ENCODE measurements at regions not wholly inside any gene's neighbourhood (a gene's known extent, or its start where the extent isn't known, plus 50 kb on each side); places are given as distances from the start of the nearest gene placed in this dataset.

GRCh38 chr7:49643736-49644135, 129.7 kb upstream of the VWC2 start:
- H3K79me2 ChIP-seq (ENCODE audit: insufficient read depth, low read length), result no peaks in the 10 kb centered on the region
- no peak overlapping the region for H3K27ac ChIP-seq (ENCODE audit: low read depth in 1 of 2, low read length in 2 of 2)
- no peak for TF ChIP-seq CTCF (IDR thresholded peaks at IDR 0.05)
- DNase-seq, result no peak
- H3K27me3 Mint-ChIP-seq (ENCODE audit: low read depth in 3 of 3), result peaks cover 0 to 6% (median 2%) of the 10 kb centered on the region in 3 donors
- peaks cover 0 to 2% of the 10 kb centered on the region in 2 donors for H3K4me1 ChIP-seq (ENCODE audit: control insufficient read depth in 1 of 2, insufficient read depth in 2 of 2, low read length in 2 of 2)
- intact Hi-C loops (cut with micrococcal nuclease), result no loop called here
- no peak overlapping the region for H2AFZ ChIP-seq (ENCODE audit: insufficient read depth, low read depth, low read length, poor library complexity, severe bottlenecking)
- H3K4me1 Mint-ChIP-seq, result peaks cover 3% of the 10 kb centered on the region
- H3K4me2 ChIP-seq (replicated peaks; ENCODE audit: extremely low read depth, low read length, poor library complexity, severe bottlenecking), result no peak overlapping the region
- H3K27ac Mint-ChIP-seq, result no peak overlapping the region
- no peaks in the 10 kb centered on the region for H3K36me3 ChIP-seq (replicated peaks in 1 of 2; ENCODE audit: control insufficient read depth in 1 of 2, insufficient read depth in 2 of 2, low read length in 2 of 2)
- WGBS (ENCODE audit: insufficient coverage), result 94% methylated on average over 2 of the region's 4 CpGs
- no peaks in the 10 kb centered on the region for H3K36me3 Mint-ChIP-seq
- H3K9me3 Mint-ChIP-seq, result peaks cover 0 to 2% (median 0%) of the 10 kb centered on the region in 7 donors
- H3K27me3 ChIP-seq (ENCODE audit: control insufficient read depth in 2 of 2, insufficient read depth in 2 of 2, low read length in 2 of 2), result no peaks in the 10 kb centered on the region
- H3K4me3 ChIP-seq (replicated peaks in 1 of 3; ENCODE audit: low read depth in 2 of 3, low read length in 3 of 3), result no peak overlapping the region
- H4K20me1 ChIP-seq (ENCODE audit: insufficient read depth, low read length), result no peaks in the 10 kb centered on the region
- no peaks in the 10 kb centered on the region for H3K9me3 ChIP-seq (replicated peaks in 1 of 2; ENCODE audit: control insufficient read depth in 1 of 2, insufficient read depth in 1 of 2, low read length in 2 of 2)
- H3K9ac ChIP-seq (ENCODE audit: insufficient read depth, low read length, poor library complexity, severe bottlenecking), result no peak overlapping the region
- no peak overlapping the region for H3K4me3 Mint-ChIP-seq

- no peak overlapping the region for H3K4me3 Mint-ChIP-seq
- 75% methylated on average over 1 of the region's 3 CpGs for WGBS (ENCODE audit: insufficient coverage)
- no peak for TF ChIP-seq CTCF (IDR thresholded peaks at IDR 0.05)
Observed at GRCh38 chr7:49644396-49645166, 128.9 kb upstream of the VWC2 start.

More at GRCh38 chr7:49644396-49645166, 128.9 kb upstream of the VWC2 start:
- intact Hi-C loops (cut with micrococcal nuclease), result no loop called here
- no peaks in the 10 kb centered on the region for H3K4me1 ChIP-seq (ENCODE audit: control insufficient read depth in 1 of 2, insufficient read depth in 2 of 2, low read length in 2 of 2)
- no peak overlapping the region for H3K27ac Mint-ChIP-seq
- no peaks in the 10 kb centered on the region for H3K79me2 ChIP-seq (ENCODE audit: insufficient read depth, low read length)
- H3K9me3 Mint-ChIP-seq, result peaks cover 0 to 5% (median 0%) of the 10 kb centered on the region in 7 donors
- H3K9me3 ChIP-seq (replicated peaks in 1 of 2; ENCODE audit: control insufficient read depth in 1 of 2, insufficient read depth in 1 of 2, low read length in 2 of 2), result no peaks in the 10 kb centered on the region
- H3K27me3 ChIP-seq (ENCODE audit: control insufficient read depth in 2 of 2, insufficient read depth in 2 of 2, low read length in 2 of 2), result no peaks in the 10 kb centered on the region
- H3K4me1 Mint-ChIP-seq, result no peaks in the 10 kb centered on the region
- H3K4me3 ChIP-seq (replicated peaks in 1 of 3; ENCODE audit: low read depth in 2 of 3, low read length in 3 of 3), result no peak overlapping the region
- H3K9ac ChIP-seq (ENCODE audit: insufficient read depth, low read length, poor library complexity, severe bottlenecking), result no peak overlapping the region
- H4K20me1 ChIP-seq (ENCODE audit: insufficient read depth, low read length), result no peaks in the 10 kb centered on the region
- no peak for DNase-seq
- no peaks in the 10 kb centered on the region for H3K36me3 ChIP-seq (replicated peaks in 1 of 2; ENCODE audit: control insufficient read depth in 1 of 2, insufficient read depth in 2 of 2, low read length in 2 of 2)
- no peaks in the 10 kb centered on the region for H3K36me3 Mint-ChIP-seq
- peaks cover 0 to 6% (median 2%) of the 10 kb centered on the region in 3 donors for H3K27me3 Mint-ChIP-seq (ENCODE audit: low read depth in 3 of 3)
- no peak overlapping the region for H2AFZ ChIP-seq (ENCODE audit: insufficient read depth, low read depth, low read length, poor library complexity, severe bottlenecking)
- H3K4me2 ChIP-seq (replicated peaks; ENCODE audit: extremely low read depth, low read length, poor library complexity, severe bottlenecking), result no peak overlapping the region
- H3K27ac ChIP-seq (ENCODE audit: low read depth in 1 of 2, low read length in 2 of 2), result no peak overlapping the region
